Stomach (tissue), 8 donors: ENCODE measurements at regions not wholly inside any gene's neighbourhood (a gene's known extent, or its start where the extent isn't known, plus 50 kb on each side); places are given as distances from the start of the nearest gene placed in this dataset.
"Not testable (repeated sequence)": the region's sequence is repeated elsewhere in the genome, so short reads cannot be mapped to it uniquely, and the experiment has no call there.

Experiments
- DNase-seq, 2 donors: peaks; one replicate each; pipeline versions ENCODE4 v3.0.0 to v3.0.0-alpha.2; 2013 to 2019
- H3K27ac ChIP-seq, 5 donors: fragments of 200-600 bp in 4 of 5; sonication (generic) in 4 of 5; one replicate each; pipeline ENCODE4 v1.5.1; 2013 to 2019; ENCODE audit warnings: mild to moderate bottlenecking in 1 of 5, moderate library complexity in 1 of 5
- H3K27me3 ChIP-seq, 3 donors: fragments of 200-600 bp; sonication (generic); one replicate each; pipeline ENCODE4 v1.5.1; 2017 to 2019; ENCODE audit warnings: mixed run types in 1 of 3
- H3K36me3 ChIP-seq, 4 donors: fragments of 200-600 bp; sonication (generic); 1 replicate in 3 of 4; 2 replicates in 1 of 4; pipeline ENCODE4 v1.5.1; 2016 to 2019
- H3K4me1 ChIP-seq, 4 donors: fragments of 200-600 bp; sonication (generic); one replicate each; pipeline ENCODE4 v1.5.1; 2016 to 2019
- H3K4me3 ChIP-seq, 4 donors: fragments of 200-600 bp; sonication (generic) in 3 of 4; one replicate each; pipeline ENCODE4 v1.5.1; 2016 to 2019; ENCODE audit warnings: mild to moderate bottlenecking in 1 of 4
- H3K9me3 ChIP-seq, 4 donors: fragments of 200-600 bp; sonication (generic); one replicate each; pipeline ENCODE4 v1.5.1; 2016 to 2019
- EP300 ChIP-seq: sonication (generic); formaldehyde crosslinking; IDR thresholded peaks from one replicate; pipeline ENCODE4 v1.6.1; 2017; ENCODE audit warnings: antibody characterized with exemption
- POLR2A ChIP-seq, 4 donors: fragments of 450-650 bp; IDR thresholded peaks; one replicate each; pipeline ENCODE4 v1.6.1; 2016; ENCODE audit warnings: antibody characterized with exemption in 4 of 4, control low read depth in 2 of 4, mild to moderate bottlenecking in 1 of 4, moderate library complexity in 1 of 4
- POLR2AphosphoS5 ChIP-seq, 3 donors: sonication (generic); formaldehyde crosslinking; IDR thresholded peaks; one replicate each; pipeline ENCODE4 v1.6.1; 2016; ENCODE audit warnings: antibody characterized with exemption in 3 of 3
- WGBS, 5 donors: extraction: QIAGEN DNeasy Blood & Tissue Kit in 3 of 5; methylation state at CpG; one replicate each; pipeline versions ENCODE4 v1.1.5 to v1.1.7; 2013 to 2018; 5-methylcytosine and 5-hydroxymethylcytosine counted together
- intact Hi-C: fragments of 100-400 bp; cut with DNase I; formaldehyde crosslinking; loops from one replicate; pipeline ENCODE4 v1.15.1; 2023; ENCODE audit warnings: low total_unique reads
- TF ChIP-seq, protein P1 (sequence below), 7 experiments: fragments of 450-650 bp in 4 of 7; fragments of 200-600 bp in 3 of 7; sonication (generic) in 3 of 7; IDR thresholded peaks; one replicate each; pipeline ENCODE4 v1.5.1; 2016 to 2019; ENCODE audit warnings: antibody characterized with exemption in 7 of 7, control low read depth in 2 of 7, mild to moderate bottlenecking in 1 of 7
- donor health status: healthy with polysubstance abuse.
- donor health status: Bipolar disorder and iron deficiency.
- donor health status: healthy.

DNA sequence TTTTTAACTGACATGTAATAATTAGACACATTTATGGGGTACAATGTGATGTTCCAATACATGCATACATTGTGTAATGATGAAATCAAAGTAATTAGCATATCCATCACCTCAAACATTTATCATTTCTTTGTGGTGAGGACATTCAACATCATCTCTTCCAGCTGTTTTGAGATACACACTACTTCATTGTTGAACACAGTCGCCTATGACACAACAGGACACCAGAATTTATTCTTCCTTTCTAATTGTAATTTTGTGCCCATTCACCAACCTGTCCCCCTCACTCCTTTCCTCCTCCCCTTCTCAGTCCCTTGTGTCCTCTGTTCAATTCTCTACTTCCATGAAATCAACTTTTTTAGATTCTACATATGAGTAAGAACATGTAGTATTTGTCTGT is 113.4 kb upstream of the CBLB start:
- no peak for DNase-seq
- Histone ChIP-seq H3K36me3 (no peaks in the 10 kb centered on the region), H3K27me3 (no peaks in the 10 kb centered on the region), H3K27ac (no peak overlapping the region), H3K4me1 (no peaks in the 10 kb centered on the region), H3K9me3 (peaks cover 0 to 5% (median 0%) of the 10 kb centered on the region in 4 donors), H3K4me3 (no peak overlapping the region)
- intact Hi-C loops = no loop called here
- no peak for TF ChIP-seq POLR2AphosphoS5 (IDR thresholded peaks at IDR 0.05)
- no peak for TF ChIP-seq EP300
- TF ChIP-seq POLR2A (IDR thresholded peaks at IDR 0.05) = no peak
- TF ChIP-seq, protein P1, sequence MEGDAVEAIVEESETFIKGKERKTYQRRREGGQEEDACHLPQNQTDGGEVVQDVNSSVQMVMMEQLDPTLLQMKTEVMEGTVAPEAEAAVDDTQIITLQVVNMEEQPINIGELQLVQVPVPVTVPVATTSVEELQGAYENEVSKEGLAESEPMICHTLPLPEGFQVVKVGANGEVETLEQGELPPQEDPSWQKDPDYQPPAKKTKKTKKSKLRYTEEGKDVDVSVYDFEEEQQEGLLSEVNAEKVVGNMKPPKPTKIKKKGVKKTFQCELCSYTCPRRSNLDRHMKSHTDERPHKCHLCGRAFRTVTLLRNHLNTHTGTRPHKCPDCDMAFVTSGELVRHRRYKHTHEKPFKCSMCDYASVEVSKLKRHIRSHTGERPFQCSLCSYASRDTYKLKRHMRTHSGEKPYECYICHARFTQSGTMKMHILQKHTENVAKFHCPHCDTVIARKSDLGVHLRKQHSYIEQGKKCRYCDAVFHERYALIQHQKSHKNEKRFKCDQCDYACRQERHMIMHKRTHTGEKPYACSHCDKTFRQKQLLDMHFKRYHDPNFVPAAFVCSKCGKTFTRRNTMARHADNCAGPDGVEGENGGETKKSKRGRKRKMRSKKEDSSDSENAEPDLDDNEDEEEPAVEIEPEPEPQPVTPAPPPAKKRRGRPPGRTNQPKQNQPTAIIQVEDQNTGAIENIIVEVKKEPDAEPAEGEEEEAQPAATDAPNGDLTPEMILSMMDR (IDR thresholded peaks at IDR 0.05) = no peak
- WGBS, 5 donors = 98 to 100% (median 100%) methylated on average over 1 of the region's 1 CpG

DNA sequence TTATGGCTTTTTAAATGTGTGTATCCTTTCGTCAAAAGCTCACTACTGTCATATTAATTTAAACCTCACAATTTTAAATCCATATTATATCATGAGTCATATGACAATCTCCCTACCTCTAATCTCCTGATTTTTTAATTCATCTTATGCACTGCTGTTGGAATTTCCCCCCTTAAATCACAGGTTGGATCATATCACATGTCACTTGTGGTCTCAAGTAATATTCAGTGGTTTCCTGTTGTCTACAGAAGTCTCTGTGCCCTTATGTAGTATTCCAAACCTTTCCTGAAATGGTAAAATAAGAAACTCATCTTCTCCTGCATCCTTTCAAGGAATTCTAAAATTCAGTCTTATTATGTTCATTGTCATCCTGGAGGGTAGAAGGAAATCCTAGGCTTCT is 116.0 kb upstream of the CBLB start:
- Histone ChIP-seq H3K9me3 (peaks cover 0 to 5% (median 0%) of the 10 kb centered on the region in 4 donors), H3K27me3 (no peaks in the 10 kb centered on the region), H3K4me3 (no peak overlapping the region), H3K4me1 (no peaks in the 10 kb centered on the region), H3K36me3 (no peaks in the 10 kb centered on the region), H3K27ac (no peak overlapping the region)
- intact Hi-C loops = no loop called here
- no peak for TF ChIP-seq EP300
- no peak for TF ChIP-seq POLR2AphosphoS5 (IDR thresholded peaks at IDR 0.05)
- TF ChIP-seq, protein P1 (IDR thresholded peaks at IDR 0.05) = no peak
- no peak for TF ChIP-seq POLR2A (IDR thresholded peaks at IDR 0.05)
- WGBS, 5 donors = 87 to 96% (median 94%) methylated on average over 1 of the region's 1 CpG
- DNase-seq = no peak

- DNase-seq, H3K27ac ChIP-seq, H3K4me3 ChIP-seq, intact Hi-C loops, H3K36me3 ChIP-seq, H3K27me3 ChIP-seq, H3K4me1 ChIP-seq, H3K9me3 ChIP-seq: not testable (repeated sequence)
- WGBS, 5 donors = 87 to 93% (median 89%) methylated on average over 2 of the region's 2 CpGs
Observed at GRCh38 chr3:105986343-105986742, 117.5 kb upstream of the CBLB start.

- intact Hi-C loops = no loop called here
- 69 to 87% (median 73%) methylated on average over 2 of the region's 2 CpGs for WGBS, 5 donors
Observed at GRCh38 chr3:105987809-105988208, 119.0 kb upstream of the CBLB start.

DNA sequence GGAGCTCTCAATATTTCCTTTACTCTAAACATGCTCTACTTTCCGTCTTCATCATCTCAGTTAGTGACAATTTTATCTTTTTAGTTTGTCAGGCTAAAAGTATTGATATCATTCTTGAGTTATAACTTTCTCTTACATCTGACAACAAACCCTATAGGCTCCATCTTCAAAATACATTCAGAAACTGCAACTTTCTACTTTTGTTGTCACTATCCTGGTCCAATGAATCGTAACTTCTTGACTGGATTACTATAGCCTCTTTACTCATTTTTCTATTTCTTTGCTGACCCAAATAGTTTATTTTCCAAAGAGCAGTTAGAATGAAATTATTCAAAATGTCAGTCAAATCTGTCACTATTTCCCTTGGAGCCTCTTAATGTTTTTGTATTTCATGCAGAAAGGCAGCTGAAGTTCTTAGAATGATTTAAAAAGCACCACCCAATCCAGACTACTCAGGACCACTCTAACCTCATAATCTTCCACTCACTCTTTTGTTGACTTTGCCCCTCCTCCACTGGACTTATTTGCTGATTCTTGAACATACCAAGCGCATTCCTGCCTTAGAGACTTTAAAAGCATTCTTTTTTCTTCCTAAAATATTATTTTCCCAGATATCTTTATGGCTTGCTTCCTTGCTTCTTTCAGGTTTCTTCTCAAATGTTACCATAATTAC is 119.9 kb upstream of the CBLB start:
- Histone ChIP-seq H3K4me1 (no peaks in the 10 kb centered on the region), H3K27me3 (no peaks in the 10 kb centered on the region), H3K27ac (no peak overlapping the region), H3K4me3 (no peak overlapping the region), H3K9me3 (peaks cover 0 to 8% (median 3%) of the 10 kb centered on the region in 4 donors), H3K36me3 (no peaks in the 10 kb centered on the region)
- intact Hi-C loops = no loop called here
- no peak for DNase-seq
- 84 to 90% (median 87%) methylated on average over 3 of the region's 3 CpGs for WGBS, 5 donors
- TF ChIP-seq POLR2A (IDR thresholded peaks at IDR 0.05) (no peak), POLR2AphosphoS5 (IDR thresholded peaks at IDR 0.05) (no peak), EP300 (no peak)
- TF ChIP-seq, protein P1 (IDR thresholded peaks at IDR 0.05) = no peak

More at GRCh38 chr3:105987809-105988208, 119.0 kb upstream of the CBLB start:
- no peak for DNase-seq
- Histone ChIP-seq H3K9me3 (peaks cover 0 to 7% (median 5%) of the 10 kb centered on the region in 4 donors), H3K4me3 (no peak overlapping the region), H3K27me3 (no peaks in the 10 kb centered on the region), H3K4me1 (no peaks in the 10 kb centered on the region), H3K27ac (no peak overlapping the region), H3K36me3 (no peaks in the 10 kb centered on the region)
- TF ChIP-seq EP300 (no peak), POLR2A (IDR thresholded peaks at IDR 0.05) (no peak), POLR2AphosphoS5 (IDR thresholded peaks at IDR 0.05) (no peak)
- TF ChIP-seq, protein P1 (IDR thresholded peaks at IDR 0.05) = no peak
